ENCODE measurements at regions not wholly inside any gene's neighbourhood (a gene's known extent, or its start where the extent isn't known, plus 50 kb on each side); places are given as distances from the start of the nearest gene placed in this dataset.

DNA sequence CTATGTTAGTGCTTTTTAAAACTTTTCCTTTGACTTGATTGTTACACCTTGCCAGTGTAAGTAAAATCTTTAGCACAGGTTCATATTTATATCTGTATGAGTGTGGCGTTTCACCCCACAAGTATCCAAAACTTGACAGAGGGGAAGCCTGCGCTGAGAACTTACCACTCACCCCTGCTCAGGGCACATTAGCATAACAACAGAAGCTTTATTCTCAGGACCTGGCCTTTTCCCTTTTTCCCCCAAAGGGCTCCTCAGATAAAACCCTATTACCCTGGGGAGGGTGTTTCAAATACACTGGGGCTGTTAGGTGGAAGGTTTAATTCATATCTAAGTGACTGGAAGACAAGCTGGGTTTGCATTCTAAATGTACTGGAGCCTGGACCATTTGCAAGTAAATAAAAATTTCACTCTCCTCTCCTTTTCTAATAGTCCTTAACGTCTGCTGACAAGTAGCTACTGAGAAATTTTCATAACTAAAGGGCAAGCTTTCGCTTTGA is 276.6 kb downstream of the RNF152 start:
- DNase-seq = no peak

DNA sequence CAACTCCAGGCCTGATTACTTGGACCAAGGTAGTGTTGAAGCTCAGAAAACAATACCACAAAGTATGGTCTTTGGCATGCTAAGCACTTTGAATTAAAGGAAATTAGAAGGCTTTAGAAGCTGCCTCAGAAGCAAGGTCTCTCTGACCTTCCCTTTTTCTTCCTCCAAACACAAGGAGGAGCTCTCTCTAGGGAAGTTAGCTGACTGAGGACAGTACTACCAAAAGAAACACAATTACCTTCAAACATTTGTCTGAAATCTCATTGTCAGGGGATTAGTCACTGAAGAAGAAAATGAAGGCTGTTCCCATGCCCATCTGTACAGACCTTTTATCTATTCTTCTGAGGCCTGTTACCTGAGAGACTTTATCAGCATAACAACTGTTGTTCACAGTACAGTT is 279.3 kb downstream of the CDH20 start:
- no peak for DNase-seq

DNA sequence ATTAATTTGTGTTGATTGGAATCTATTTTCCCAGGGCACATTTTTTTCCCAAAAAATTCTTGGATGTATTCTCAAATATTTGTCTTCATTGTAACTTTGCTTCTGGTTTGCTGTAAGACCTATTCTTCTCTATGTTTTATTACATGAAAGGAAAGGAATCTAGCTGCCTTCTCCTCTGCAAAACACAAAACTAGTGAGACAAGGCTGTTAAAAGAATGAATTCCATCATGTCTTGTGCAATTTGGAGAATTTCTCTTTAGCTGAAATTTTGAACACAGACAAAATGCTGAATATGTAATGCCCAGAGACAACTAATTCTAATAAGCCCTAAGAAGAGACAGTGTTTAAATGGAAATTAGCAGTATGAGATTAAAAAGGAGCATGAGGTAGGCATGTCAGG is 275.9 kb downstream of the CDH20 start:
- DNase-seq = no peak

DNA sequence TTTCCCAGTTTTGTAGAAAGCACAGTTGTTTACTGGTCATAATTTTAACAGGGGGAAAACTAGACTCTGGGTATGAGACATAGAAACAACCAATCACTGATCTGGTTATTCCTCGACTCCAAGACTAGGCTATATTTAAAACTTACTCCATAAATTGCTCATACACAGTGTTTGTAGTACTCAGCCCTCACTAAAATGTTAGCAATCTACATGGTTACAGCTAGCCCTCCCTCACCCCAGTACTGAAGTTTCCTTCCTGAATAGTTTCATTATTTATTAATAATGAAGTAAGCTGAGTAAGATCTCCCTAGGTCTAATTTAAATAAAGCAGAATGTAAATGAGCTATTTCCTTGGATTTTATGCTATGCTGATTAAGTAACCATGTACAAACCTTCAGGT is 275.1 kb downstream of the CDH20 start:
- no peak for DNase-seq

DNA sequence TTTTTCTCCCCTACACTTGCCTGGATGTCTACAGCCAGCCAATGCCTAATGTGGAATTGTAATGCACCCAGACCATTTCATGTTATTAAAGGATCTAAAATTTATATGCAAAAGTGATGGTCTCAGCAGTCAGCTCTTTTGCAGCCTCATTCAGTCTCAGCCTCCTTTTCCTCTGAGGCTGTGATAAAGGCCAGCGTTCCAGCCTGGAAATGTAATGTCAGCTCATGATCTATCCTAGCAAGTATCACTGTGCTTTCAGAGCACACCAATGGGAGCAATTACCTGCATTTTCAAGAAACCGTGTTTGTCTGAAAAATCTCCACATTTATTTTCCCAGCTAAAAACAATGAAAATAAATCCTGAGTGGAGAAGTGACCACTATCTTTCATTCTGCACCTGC is 274.6 kb downstream of the CDH20 start:
- DNase-seq = no peak

DNA sequence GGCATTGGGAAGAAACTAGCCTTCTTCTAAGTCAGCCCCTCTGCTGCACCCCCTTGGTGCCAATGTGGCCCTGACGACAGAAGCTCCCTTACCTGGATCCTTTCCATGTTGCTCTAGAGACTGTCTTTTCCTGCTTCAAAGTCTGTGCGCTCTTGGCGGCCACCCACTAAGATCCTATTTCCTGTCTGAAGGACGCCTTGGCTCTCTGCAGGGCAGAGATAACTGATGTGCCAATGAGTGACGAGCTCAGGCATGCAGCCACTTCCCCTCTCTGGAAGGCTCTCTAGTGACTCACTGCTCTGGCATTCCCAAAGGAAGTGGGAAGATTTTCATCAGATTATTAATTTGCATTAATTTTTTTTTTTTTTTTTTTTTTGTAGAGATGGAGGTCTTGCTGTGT is 273.5 kb downstream of the CDH20 start:
- peak; percentile 6 for DNase-seq

DNA sequence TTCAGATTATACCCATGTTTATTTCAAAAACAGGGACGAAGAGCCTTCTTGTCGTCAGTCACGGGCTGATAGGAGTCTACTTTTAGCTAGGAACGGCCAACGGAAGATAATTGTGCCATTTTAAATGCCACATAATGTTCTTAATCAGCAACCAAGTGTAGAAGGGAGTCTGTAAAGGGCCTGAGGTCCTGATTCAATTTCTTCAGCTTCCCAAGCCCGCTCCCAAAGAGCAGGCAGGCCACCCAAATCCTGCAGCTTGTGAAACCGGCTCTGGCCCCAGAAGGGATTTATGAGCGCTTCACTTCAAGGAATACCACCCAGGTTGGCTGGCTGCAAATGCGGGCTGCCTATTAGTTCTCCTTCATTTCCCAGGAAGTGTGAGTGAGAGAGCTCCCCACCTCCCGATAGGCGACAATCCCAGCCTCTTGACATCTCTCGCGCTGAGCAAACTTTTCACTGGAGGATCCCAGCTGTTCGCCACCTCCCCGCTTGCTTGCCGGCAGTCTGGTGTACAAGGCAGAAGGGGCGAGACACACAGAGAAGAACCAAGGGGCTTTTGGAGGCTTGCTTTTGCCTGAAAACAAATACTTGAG is 272.9 kb downstream of the CDH20 start:
- no peak for DNase-seq

DNA sequence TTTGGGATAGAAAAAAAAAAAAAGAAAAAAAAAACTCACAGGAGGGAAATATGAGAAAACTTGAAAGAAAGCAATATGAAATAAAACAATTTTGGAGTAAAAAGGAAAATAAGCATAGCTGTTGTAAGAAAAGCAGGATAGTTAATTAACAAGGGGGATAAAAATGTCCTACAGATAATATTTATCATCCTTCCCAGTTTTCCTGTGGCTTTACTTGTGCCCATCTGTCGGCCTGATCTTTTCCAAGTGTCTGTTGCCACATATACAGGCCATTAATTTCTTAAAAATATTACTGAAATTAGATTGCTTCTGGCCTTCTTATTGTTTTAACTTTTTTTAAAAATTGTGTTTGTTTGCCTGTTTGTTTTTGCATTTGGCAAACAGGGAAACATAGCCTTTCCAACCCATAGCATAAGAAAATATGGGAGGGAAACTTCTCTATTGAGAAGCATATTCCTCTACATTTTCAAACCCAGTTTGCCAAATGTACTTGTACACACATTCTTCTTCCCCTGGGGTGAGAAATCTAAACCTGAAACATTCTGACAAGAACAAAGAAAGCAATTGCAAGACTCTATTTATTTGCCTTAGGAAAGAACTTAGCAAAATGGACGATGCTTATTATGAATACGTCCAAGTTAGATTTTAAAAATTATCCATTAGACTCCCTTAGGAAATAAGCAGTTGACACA is 272.3 kb downstream of the CDH20 start:
- no peak for DNase-seq
